Omental fat pad (tissue), 3 donors: ENCODE measurements at regions not wholly inside any gene's neighbourhood (a gene's known extent, or its start where the extent isn't known, plus 50 kb on each side); places are given as distances from the start of the nearest gene placed in this dataset.

Experiments used
- ATAC-seq: fragments of 150-250 bp; one replicate; pipeline ENCODE4 v1.9.1; 2016; ENCODE audit warnings: mild to moderate bottlenecking, moderate library complexity; ENCODE audit not compliant: low FRiP score
- DNase-seq: peaks from one replicate; pipeline ENCODE4 v3.0.0-alpha.2; 2019; ENCODE audit warnings: low spot score
- TF ChIP-seq, protein P1 (sequence below), 3 donors: fragments of 450-650 bp; IDR thresholded peaks; one replicate each; pipeline ENCODE4 v1.5.1; 2016 to 2017; ENCODE audit warnings: antibody characterized with exemption in 3 of 3, mild to moderate bottlenecking in 3 of 3, moderate library complexity in 2 of 3

DNA sequence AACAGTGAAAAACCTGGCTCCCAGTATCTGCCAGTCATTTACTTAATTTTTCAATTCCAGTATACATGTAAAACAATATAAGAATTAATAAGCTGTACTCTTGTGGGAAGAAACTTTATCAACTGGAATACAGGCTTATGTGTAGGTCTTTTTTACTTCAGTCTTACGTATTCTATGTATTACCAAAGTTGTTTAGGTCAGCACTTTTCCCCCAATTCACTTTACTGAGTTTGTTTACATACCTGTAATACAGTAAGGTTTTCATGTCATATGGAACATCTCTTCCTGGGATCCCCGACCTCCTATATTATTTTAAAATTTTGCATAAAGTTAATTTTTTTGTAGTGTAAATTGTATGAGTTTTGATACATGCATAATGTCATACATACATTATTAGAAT, 181.8 kb upstream of the OLFM3 start:
- ATAC-seq (no peak), DNase-seq (no peak)
- TF ChIP-seq, protein P1, sequence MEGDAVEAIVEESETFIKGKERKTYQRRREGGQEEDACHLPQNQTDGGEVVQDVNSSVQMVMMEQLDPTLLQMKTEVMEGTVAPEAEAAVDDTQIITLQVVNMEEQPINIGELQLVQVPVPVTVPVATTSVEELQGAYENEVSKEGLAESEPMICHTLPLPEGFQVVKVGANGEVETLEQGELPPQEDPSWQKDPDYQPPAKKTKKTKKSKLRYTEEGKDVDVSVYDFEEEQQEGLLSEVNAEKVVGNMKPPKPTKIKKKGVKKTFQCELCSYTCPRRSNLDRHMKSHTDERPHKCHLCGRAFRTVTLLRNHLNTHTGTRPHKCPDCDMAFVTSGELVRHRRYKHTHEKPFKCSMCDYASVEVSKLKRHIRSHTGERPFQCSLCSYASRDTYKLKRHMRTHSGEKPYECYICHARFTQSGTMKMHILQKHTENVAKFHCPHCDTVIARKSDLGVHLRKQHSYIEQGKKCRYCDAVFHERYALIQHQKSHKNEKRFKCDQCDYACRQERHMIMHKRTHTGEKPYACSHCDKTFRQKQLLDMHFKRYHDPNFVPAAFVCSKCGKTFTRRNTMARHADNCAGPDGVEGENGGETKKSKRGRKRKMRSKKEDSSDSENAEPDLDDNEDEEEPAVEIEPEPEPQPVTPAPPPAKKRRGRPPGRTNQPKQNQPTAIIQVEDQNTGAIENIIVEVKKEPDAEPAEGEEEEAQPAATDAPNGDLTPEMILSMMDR (IDR thresholded peaks at IDR 0.05) = no peak

DNA sequence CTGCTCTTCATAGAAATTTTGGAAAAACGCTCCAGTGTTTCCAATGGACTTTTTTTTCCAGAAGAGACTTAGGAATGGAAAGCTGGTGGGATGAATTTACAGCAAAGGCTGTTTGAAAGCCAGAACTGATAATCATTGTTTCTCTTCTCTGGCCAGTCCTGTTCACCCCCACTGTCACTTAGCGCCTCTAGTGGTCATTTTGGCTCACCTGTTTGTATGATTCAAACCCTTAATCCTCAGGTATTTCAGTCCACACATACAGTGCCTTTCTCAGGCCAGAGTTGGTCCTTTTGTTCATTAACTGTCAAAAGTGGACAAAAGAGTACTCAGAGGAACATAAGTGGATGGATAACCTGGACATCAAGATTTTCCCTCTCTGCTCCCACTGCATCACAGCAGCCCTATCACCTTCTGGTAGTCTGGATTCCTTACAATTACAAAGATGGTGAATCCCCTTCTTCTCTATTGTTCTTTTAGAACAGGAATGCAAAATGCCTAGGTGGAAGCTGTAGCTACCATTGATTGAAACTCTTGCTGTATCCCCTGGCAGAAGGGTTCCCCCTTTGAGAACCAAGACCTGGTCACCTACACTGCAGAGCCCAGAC, 177.6 kb upstream of the OLFM3 start:
- DNase-seq = no peak
- ATAC-seq = no peak
- TF ChIP-seq, protein P1 (IDR thresholded peaks at IDR 0.05) = no peak

DNA sequence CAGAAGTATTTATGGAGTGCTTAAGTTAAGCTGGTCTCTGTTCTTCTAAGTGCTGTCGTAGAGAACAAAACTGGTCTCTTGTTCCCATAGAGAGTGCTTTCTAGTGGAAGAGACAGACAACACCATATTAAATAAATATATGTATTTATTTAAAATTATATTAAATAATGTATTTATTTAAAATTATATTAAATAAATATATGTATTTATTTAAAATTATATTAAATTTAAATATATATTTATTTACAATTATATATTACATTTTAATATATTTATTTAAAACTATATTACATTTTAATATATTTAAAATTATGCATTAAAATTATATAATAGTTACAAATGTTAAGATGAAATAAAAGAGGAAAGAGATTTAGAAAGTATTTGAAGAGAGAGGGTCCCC, 175.5 kb upstream of the OLFM3 start:
- TF ChIP-seq, protein P1 (IDR thresholded peaks at IDR 0.05) = no peak
- DNase-seq = no peak

DNA sequence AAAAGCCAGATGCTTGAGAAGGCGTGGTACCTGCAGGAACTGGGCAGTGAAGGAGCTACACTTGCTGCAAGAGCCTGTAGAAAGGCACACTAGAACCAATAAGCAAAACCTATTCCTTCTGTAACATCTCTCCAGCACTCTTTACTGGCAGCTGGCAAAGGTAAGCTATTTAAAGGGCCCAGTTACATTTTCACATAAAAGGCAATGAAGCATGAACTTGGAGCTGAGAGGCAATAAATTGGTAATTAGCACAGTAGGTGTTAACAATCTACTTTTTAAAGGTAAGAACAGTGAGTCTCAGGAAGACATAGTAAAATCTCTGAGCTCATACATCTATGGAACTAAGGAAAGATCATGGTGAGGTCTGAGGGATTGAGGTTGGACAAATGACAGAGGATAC, 167.1 kb upstream of the OLFM3 start:
- ATAC-seq (no peak), DNase-seq (no peak)
- TF ChIP-seq, protein P1 (IDR thresholded peaks at IDR 0.05) = no peak

More for the DNA sequence above, 175.5 kb upstream of the OLFM3 start:
- ATAC-seq = no peak

DNA sequence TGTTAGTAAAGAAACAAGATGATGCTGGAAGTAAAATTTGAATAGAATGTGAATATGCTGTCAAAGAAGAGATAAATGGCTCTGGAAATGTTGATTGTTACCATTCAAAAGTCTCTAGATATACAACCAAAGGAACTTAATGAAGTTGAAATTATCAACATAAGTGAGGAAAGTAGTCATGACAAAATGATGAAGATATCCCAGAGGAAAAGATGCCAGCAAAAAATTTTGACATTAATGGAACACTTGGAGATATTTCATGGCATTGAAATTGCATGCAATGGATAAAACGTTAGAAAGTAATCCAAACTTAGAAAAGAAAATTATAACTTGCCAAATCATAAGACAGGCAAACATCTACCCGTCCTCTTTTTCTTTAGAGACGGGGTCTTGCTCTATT, 154.5 kb upstream of the OLFM3 start:
- ATAC-seq (no peak), DNase-seq (no peak)
- TF ChIP-seq, protein P1 (IDR thresholded peaks at IDR 0.05) = no peak

DNA sequence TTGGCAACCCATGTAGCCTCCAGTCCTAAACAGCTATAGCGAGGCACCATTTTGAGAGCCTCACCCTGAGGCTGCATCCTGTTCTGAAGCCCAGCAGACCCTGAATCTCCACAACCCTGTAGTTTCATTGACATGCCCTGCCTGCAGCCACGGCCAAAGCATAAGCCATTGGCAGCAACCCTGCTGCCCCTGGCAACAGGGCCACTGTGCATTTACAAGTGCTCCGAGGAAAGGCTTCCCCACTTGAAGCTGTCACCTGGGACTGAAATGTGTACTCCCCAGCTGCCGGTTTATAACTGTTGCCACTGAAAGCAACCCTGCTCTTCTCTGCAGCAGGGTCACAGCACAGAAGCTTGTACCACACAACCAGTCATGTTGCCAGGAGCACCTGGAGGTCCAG, 124.2 kb upstream of the OLFM3 start:
- DNase-seq (no peak), ATAC-seq (no peak)
- TF ChIP-seq, protein P1 (IDR thresholded peaks at IDR 0.05) = no peak

DNA sequence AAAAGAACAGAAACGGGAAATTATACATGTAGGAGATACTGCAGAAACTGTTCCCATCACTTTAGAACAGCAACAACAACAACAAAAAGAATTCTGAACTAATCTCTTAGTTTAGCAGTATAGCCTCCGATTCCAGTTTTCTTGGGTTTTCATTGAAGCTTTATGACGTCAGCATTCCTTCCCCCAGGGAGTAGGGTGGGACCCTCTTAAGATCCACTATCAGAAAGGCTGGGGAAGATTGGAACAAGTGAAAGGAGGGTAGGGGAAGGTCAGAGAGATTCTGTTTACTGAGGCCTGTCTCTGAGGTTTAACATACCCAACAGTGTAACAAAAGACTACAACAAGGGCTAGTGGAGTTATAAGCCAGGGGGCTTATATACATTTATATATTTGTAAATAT, 121.4 kb upstream of the OLFM3 start:
- TF ChIP-seq, protein P1 (IDR thresholded peaks at IDR 0.05) = no peak
- DNase-seq (no peak), ATAC-seq (no peak)
